Right ventricle myocardium superior (tissue), 1 donor: ENCODE measurements at regions not wholly inside any gene's neighbourhood (a gene's known extent, or its start where the extent isn't known, plus 50 kb on each side); places are given as distances from the start of the nearest gene placed in this dataset.
"Not testable (repeated sequence)": the region's sequence is repeated elsewhere in the genome, so short reads cannot be mapped to it uniquely, and the experiment has no call there.

Experiments
- ATAC-seq: fragments of 200-7000 bp; cut with Tn5 transposase; one replicate; pipeline ENCODE4 v1.9.1; 2020; ENCODE audit warnings: mild to moderate bottlenecking; ENCODE audit not compliant: poor library complexity
- DNase-seq: peaks from one replicate; pipeline ENCODE4 v3.0.0-alpha.2; 2020
- intact Hi-C: fragments of 100-400 bp; cut with DNase I; formaldehyde crosslinking; loops from one replicate; pipeline ENCODE4 v1.11.2; 2022
- donor health status: DM: no; HTN: yes; CAD: no; lungs with severe emphysema.

DNA sequence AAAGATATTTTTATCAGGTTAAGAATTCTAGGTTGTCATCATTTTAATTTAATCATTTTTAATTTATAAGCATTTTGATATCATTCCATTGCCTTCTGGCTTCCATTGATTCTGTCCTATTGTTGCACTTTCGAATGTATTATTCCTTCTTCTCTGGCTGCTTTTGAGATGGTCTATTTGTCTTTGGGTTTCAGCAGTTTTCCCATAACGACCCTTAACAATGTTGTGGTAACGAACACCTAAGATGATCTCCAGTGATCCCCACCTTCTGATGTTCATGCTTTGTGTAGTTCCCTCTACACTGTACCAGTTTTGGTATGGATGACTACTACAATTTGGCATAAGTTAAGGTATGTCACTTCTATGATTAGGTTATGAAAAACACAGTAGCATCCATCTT is 59.9 kb downstream of the MINAR1 start:
- intact Hi-C loops = no loop called here
- no peak for DNase-seq
- ATAC-seq = no peak

DNA sequence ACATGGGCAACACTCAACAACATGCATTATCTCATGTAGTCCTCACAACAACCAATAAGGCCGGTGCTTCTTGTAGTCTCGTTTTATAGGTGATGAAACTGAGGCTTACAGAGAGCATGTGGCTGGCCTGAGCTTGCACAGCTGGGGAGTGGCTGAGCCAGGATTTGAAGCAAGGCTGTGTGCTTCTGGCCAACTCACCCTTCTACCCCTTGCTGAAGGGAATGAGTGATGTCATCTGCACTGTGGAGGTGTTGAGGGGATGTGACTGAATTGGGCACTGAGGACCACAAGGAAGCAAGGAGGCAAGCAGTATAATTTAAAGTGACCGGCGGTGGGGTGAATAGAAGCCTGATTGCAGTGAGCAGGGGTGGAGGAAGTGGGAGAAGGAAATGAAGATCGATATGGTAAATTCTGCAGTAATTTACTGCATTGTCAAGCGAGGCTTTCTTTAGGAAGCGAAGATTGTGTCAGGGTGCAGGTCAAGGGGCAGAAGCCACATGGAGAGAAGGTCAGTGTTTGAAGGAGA is 62.3 kb downstream of the MINAR1 start:
- intact Hi-C loops = no loop called here
- ATAC-seq = no peak
- DNase-seq = no peak

DNA sequence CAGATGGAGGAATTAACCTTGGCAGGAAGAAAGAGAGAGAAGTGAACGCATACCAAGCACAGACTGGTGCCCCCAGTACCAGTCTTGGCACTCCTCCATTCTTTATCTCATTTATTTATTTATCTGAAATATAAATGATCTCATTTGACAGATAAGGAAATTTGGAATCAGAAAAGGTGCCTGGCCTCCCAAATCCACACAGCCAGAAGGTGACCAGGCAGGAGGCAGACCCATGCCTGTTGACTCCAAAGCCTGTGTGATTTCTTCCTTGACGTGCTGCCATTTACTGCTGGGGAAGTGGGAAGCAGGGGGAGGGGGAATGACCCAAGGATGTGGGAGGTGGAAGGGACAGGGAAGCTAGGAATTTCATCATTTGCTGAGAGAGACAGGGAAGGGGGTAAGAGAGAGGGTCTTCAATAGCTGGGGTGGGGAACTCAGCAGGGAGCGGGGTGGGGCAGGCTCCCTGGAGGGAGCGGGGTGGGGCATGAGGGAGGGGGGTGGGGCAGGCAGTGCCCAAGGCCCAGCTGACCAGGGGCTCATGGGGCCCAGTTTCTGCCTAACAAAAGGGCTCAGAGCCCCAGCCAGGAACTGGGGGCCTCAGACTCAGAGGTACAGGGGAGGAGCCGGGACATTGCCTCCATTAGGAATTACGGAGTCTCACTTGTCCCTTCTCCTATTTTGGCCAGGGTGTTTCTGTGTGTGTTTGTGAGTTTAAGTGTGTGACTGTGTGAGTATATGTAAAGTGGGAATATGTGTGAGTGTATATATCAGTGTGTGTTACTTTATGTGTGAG is 63.0 kb downstream of the MINAR1 start:
- ATAC-seq (no peak), DNase-seq (no peak)
- intact Hi-C loops = no loop called here

DNA sequence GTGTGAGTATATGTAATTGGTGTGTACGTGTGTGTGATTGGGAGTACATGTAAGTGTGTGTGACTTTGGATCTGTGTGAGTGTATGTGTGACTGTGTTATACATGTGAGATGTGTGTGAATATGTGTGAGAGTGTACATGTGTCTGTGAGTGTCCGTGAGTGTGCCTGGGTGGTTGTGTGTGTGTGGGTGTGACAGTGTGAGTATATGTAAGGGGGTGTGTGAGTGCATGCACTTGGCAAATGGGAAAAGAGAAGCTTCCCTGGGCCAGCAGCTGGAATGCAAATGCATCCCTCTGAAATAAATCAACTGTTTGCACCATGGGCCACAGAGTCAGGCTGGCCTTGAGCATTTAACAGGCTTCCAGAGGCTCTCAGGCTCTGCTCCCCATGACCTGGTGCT is 63.6 kb downstream of the MINAR1 start:
- no peak for DNase-seq
- intact Hi-C loops = no loop called here
- ATAC-seq = no peak

DNA sequence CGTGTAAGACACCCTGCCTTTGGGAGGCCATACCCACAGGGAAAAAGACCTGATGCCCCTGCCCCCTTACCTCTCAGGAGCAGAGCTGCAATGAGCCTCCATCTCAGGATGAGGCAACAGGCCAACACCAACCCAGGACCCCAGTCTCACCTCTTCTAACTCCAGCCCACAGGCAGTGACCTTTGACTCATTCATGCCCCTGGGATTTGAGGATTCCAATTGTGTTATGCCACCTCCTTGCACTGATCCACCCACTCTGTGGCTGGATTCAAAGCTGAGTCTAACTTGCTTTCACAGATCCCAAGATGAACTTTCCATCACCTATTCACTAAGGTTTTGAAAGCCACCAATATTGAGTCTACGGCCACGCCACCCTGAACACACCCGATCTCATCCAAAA is 64.7 kb downstream of the MINAR1 start:
- ATAC-seq (no peak), DNase-seq (no peak)
- intact Hi-C loops = no loop called here

- intact Hi-C loops = no loop called here
- no peak for ATAC-seq
- no peak for DNase-seq
Measured at GRCh38 chr15:79501086-79501485, 69.0 kb downstream of the MINAR1 start.

- intact Hi-C loops = no loop called here
- no peak for DNase-seq
- ATAC-seq = no peak
Measured at GRCh38 chr15:79505956-79506355, 73.8 kb downstream of the MINAR1 start.

- ATAC-seq, DNase-seq, intact Hi-C loops: not testable (repeated sequence)
Measured at GRCh38 chr15:79512844-79513243, 80.7 kb downstream of the MINAR1 start.

DNA sequence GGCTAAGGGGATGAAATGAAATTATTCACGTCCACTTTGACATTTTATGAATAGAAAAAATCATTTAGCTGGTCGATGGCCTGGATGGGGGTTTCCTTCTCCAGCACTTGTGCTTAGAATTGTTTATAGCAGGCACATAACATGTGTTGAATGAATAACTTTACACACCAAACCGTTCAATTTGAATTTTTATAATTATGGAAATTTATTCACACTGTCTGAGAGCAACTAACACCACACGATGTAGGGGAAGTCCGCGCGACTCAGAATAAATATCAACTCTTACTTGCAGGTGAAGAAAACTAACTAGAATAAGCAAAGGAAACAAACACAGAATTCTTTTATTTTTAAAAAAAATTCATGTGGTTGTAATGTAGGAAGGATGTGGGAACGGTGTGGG is 81.3 kb downstream of the MINAR1 start:
- intact Hi-C loops = no loop called here
- DNase-seq (no peak), ATAC-seq (no peak)

GRCh38 chr15:79513940-79514339 is 81.8 kb downstream of the MINAR1 start:
- DNase-seq (no peak), ATAC-seq (no peak)

GRCh38 chr15:79515300-79516027 is 83.3 kb downstream of the MINAR1 start:
- DNase-seq = no peak
- intact Hi-C loops = no loop called here
- no peak for ATAC-seq

More at GRCh38 chr15:79513940-79514339, 81.8 kb downstream of the MINAR1 start:
- intact Hi-C loops = no loop called here

DNA sequence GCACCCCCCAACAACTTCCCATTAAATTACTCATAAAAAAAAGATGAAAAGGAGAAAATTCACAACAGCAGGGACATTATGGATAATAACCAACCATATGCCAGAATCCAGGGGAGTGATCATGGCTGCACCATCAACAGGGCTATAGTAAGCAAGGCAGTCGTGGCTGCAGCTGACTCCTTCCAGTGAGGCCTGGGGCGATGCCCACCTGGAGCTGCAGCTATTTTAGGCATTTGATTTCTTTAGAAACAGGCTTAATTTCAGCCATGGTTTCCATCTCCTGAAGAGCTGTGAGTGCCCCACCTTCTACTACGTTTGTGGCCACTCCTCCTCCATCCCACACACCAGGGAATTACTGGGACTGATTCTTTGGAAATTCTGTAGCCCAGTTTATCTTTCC is 84.0 kb downstream of the MINAR1 start:
- intact Hi-C loops = no loop called here
- no peak for DNase-seq

GRCh38 chr15:79516646-79517045 is 84.5 kb downstream of the MINAR1 start:
- intact Hi-C loops = no loop called here
- ATAC-seq = no peak
- no peak for DNase-seq

More for the DNA sequence above, 84.0 kb downstream of the MINAR1 start:
- ATAC-seq = no peak

DNA sequence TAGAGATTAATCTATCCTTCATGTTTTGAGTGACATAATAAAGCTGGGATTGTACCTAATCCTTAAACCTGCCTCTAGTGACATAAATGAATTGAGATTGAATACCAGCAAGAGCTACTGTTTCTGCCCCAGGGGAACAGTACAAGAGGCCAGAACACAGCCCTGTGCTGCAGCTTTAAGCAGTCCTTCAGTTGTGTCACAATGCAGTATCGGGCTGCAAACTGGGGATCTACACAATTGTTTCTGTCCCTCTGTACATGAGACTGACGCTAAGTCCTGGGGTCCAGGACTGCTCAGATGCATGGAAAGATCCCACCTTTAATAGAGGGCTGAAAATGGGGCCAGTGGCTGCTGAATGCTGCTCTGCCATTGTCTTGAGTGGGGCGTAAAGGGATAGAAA is 87.5 kb downstream of the MINAR1 start:
- DNase-seq (no peak), ATAC-seq (no peak)
- intact Hi-C loops = no loop called here

DNA sequence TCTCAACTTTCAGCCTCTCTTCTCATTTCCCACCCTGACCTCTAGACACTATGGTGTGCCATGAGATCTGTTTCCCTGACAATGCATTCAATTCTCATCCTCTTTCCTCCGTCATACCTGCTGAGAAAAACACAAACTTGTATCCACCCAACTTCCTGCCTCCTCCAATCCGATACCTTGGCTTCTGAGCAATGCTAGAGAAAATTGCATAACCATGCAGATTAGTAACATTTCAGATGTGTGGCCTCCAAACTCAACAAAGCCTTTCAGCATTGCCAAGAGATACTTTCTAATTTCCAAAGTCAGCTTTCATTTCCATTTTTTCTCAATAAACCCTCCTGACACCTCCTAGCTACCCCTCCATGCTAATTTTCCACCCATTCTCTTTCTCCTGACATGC is 88.5 kb downstream of the MINAR1 start:
- no peak for DNase-seq
- ATAC-seq = no peak
- intact Hi-C loops = no loop called here

- no peak for ATAC-seq
- DNase-seq = no peak
- intact Hi-C loops = no loop called here
Measured at GRCh38 chr15:79522656-79523055, 90.5 kb downstream of the MINAR1 start.

DNA sequence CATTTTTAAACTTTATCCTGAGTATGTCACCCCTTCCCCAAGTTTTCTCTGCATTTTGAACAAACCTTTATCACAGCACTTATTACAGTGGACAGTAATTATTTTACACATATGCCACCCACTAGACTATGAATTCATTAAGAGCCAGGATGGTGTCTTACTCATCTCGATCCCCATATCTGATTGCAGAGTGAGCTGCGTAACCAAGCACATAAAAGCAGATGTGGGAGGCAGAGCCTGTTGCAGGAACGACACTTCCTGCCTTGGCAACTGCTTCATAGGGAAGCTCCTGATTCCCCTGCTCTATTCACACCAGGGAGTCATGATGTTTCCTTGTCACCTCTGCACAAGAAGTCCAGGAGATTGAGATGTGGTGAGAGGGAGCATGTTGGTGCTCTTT is 91.1 kb downstream of the MINAR1 start:
- DNase-seq = no peak
- intact Hi-C loops = no loop called here

GRCh38 chr15:79524531-79524930 is 92.4 kb downstream of the MINAR1 start:
- ATAC-seq (no peak), DNase-seq (no peak)
- intact Hi-C loops = no loop called here

More for the DNA sequence above, 91.1 kb downstream of the MINAR1 start:
- ATAC-seq = no peak

GRCh38 chr15:79526376-79526775 is 94.2 kb downstream of the MINAR1 start:
- ATAC-seq (no peak), DNase-seq (no peak)
- intact Hi-C loops = no loop called here

DNA sequence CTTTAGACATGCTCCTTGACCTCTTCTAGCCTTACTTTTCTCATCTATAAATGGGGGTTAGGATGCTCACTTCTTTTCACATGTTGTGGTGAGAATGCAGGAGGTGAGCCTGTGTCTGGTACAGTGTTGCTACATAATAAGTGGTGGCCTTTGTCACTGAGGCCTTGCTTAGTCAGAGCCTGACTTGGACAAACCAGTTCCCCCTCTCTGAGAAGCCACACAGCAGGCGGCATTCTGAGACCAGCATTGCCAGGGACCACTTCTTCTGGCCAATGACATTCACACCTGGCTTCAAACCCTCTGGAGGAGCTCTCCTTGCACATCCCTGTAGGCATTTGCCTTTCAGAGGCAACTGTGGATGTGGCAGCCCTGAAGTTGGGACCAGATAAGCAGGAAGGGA is 95.7 kb downstream of the MINAR1 start:
- intact Hi-C loops = no loop called here
- ATAC-seq (no peak), DNase-seq (no peak)
